ENCODE measurements at regions not wholly inside any gene's neighbourhood (a gene's known extent, or its start where the extent isn't known, plus 50 kb on each side); places are given as distances from the start of the nearest gene placed in this dataset.

- TF ChIP-seq CTCF (conservative IDR thresholded peaks at IDR 0.05) (no peak), ZFX (IDR thresholded peaks at IDR 0.05) (no peak)
These were observed 718.8 kb upstream of the SOX9 start for GRCh38 chr17:71402007-71402406.
